ENCODE measurements at regions not wholly inside any gene's neighbourhood (a gene's known extent, or its start where the extent isn't known, plus 50 kb on each side); places are given as distances from the start of the nearest gene placed in this dataset.

DNA sequence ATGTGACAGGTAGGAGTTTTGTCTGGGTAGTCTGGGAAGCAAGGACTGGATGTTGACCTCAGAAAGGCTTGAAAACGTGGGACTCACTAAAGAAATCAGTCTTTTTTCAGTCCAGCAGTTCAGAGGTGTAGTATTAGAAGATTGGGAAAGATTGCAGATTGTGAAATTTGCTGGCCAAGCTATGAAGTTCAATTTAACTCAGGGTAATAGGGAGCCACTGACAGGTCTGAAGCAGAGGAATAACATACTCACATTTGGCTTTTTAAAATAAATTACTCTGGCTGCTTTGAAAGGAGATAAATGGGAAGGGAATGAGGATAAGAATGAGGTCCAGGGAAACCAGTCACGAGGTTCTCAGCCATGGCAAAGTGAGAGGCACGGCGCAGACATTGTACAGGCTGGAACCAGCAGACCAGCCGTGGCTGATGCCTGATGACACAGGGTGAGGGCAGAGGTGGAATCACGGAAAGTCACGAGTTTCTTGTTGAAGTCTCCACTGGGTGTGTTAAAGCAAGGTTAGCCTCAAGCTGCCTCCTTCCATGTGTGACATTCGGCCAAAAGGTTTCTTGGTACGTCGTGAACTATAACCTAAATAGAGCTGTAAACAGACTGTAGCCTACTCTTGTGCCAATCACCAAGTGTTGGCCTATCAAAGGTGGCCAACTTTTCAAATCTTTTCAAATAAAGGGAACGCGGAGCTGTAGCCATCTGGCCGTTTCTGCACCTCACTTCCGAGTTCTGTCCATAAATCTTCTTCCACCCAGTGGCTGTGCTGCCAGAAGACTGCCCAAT is 377.6 kb downstream of the IRS2 start:
- Histone ChIP-seq H2AFZ (ENCODE audit: low read depth, low read length) (no peak overlapping the region), H3K4me2 (ENCODE audit: insufficient read depth, low read length) (no peak overlapping the region), H3K4me3 (ENCODE audit: low read depth in 1 of 2, low read length in 2 of 2) (no peak overlapping the region), H3K79me2 (ENCODE audit: insufficient read depth, low read length) (no peaks in the 10 kb centered on the region), H3K9me3 (ENCODE audit: insufficient read depth, low read length, severe bottlenecking) (peaks cover 16% of the 10 kb centered on the region), H3K27me3 (ENCODE audit: insufficient read depth, low read length, poor library complexity) (no peaks in the 10 kb centered on the region), H3K27ac (ENCODE audit: low read length) (no peak overlapping the region), H3K36me3 (ENCODE audit: insufficient read depth, low read length) (peaks cover 26% of the 10 kb centered on the region), H4K20me1 (ENCODE audit: insufficient read depth, low read length) (no peaks in the 10 kb centered on the region), H3K9ac (ENCODE audit: low read depth, low read length) (no peak overlapping the region), H3K4me1 (ENCODE audit: insufficient read depth, low read length) (no peaks in the 10 kb centered on the region)
- TF ChIP-seq EZH2 (IDR thresholded peaks at IDR 0.05; ENCODE audit: borderline replicate concordance, low read depth, low read length, severe bottlenecking): no peak
- TF ChIP-seq, protein P1, sequence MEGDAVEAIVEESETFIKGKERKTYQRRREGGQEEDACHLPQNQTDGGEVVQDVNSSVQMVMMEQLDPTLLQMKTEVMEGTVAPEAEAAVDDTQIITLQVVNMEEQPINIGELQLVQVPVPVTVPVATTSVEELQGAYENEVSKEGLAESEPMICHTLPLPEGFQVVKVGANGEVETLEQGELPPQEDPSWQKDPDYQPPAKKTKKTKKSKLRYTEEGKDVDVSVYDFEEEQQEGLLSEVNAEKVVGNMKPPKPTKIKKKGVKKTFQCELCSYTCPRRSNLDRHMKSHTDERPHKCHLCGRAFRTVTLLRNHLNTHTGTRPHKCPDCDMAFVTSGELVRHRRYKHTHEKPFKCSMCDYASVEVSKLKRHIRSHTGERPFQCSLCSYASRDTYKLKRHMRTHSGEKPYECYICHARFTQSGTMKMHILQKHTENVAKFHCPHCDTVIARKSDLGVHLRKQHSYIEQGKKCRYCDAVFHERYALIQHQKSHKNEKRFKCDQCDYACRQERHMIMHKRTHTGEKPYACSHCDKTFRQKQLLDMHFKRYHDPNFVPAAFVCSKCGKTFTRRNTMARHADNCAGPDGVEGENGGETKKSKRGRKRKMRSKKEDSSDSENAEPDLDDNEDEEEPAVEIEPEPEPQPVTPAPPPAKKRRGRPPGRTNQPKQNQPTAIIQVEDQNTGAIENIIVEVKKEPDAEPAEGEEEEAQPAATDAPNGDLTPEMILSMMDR (IDR thresholded peaks at IDR 0.05; ENCODE audit: borderline replicate concordance, extremely low read depth, low read length, poor library complexity, severe bottlenecking): no peak
- DNase-seq (no peak), ATAC-seq (ENCODE audit: insufficient read depth, low read depth) (no peak)

DNA sequence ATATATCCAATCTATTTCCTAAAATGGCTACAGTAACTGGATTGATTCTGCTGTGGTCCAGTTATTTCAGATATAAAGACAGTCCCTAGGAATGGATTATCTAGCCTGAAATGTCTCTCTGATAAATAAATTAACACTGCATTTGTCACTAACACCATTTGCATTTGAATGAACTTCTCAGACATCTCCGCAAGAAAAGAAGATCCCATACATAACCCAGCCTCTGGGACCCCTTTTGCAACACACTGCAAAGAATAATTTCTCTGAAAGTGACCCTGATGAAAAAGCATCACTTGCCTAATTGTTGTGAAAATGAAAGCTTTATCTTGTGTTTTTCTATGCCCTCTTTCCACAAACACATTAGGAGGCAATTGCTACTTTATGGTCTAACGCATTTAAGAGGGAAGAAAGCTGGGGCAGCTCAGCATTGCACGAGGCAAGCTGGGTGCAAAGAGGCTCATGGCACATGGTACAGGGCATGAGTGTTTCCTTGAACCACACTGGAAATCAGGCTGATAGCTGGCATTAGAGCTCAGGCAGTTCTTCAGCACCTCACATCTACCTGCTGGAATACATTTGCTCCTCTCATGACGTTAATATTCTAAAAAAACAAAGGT is 379.9 kb downstream of the IRS2 start:
- Histone ChIP-seq H3K4me1 (ENCODE audit: insufficient read depth, low read length) (no peaks in the 10 kb centered on the region), H4K20me1 (ENCODE audit: insufficient read depth, low read length) (no peaks in the 10 kb centered on the region), H3K36me3 (ENCODE audit: insufficient read depth, low read length) (peaks cover 23% of the 10 kb centered on the region), H3K9ac (ENCODE audit: low read depth, low read length) (no peak overlapping the region), H3K27ac (ENCODE audit: low read length) (no peak overlapping the region), H3K9me3 (ENCODE audit: insufficient read depth, low read length, severe bottlenecking) (peaks cover 16% of the 10 kb centered on the region), H3K4me2 (ENCODE audit: insufficient read depth, low read length) (no peak overlapping the region), H3K79me2 (ENCODE audit: insufficient read depth, low read length) (no peaks in the 10 kb centered on the region), H3K27me3 (ENCODE audit: insufficient read depth, low read length, poor library complexity) (no peaks in the 10 kb centered on the region), H2AFZ (ENCODE audit: low read depth, low read length) (no peak overlapping the region), H3K4me3 (ENCODE audit: low read depth in 1 of 2, low read length in 2 of 2) (no peak overlapping the region)
- ATAC-seq (ENCODE audit: insufficient read depth, low read depth) (no peak), DNase-seq (no peak)
- TF ChIP-seq EZH2 (IDR thresholded peaks at IDR 0.05; ENCODE audit: borderline replicate concordance, low read depth, low read length, severe bottlenecking): no peak
- TF ChIP-seq, protein P1 (IDR thresholded peaks at IDR 0.05; ENCODE audit: borderline replicate concordance, extremely low read depth, low read length, poor library complexity, severe bottlenecking): no peak

DNA sequence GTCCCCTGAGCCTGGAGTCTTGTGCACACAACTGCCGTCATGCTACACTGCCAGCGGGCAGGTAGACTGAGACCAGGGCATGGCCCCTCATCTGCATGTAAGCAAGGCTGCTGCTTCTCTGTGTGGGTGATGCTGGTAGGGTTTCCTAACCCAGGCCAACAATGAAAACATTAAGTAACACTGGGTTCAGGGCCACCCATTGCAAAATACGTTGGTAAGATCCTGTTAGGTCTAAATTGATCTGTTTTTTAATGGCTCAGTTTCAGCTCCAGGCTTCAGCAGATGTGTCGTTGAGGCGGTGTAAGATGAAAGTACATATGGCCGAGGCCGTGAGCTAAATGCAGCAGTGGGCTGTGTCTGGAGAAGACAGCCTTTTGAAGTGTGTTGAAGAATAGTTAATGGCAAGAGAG is 383.4 kb downstream of the IRS2 start:
- Histone ChIP-seq H3K36me3 (ENCODE audit: insufficient read depth, low read length) (peaks cover 21% of the 10 kb centered on the region), H2AFZ (ENCODE audit: low read depth, low read length) (no peak overlapping the region), H3K27ac (ENCODE audit: low read length) (no peak overlapping the region), H3K9ac (ENCODE audit: low read depth, low read length) (no peak overlapping the region), H3K27me3 (ENCODE audit: insufficient read depth, low read length, poor library complexity) (no peaks in the 10 kb centered on the region), H3K79me2 (ENCODE audit: insufficient read depth, low read length) (no peaks in the 10 kb centered on the region), H4K20me1 (ENCODE audit: insufficient read depth, low read length) (no peaks in the 10 kb centered on the region; the same call in 1 of the 2 replicates), H3K4me1 (ENCODE audit: insufficient read depth, low read length) (no peaks in the 10 kb centered on the region), H3K4me2 (ENCODE audit: insufficient read depth, low read length) (no peak overlapping the region), H3K9me3 (ENCODE audit: insufficient read depth, low read length, severe bottlenecking) (peaks cover 16% of the 10 kb centered on the region), H3K4me3 (ENCODE audit: low read depth in 1 of 2, low read length in 2 of 2) (no peak overlapping the region)
- ATAC-seq (ENCODE audit: insufficient read depth, low read depth) (no peak), DNase-seq (no peak)
- no peak for TF ChIP-seq EZH2 (IDR thresholded peaks at IDR 0.05; ENCODE audit: borderline replicate concordance, low read depth, low read length, severe bottlenecking)
- TF ChIP-seq, protein P1 (IDR thresholded peaks at IDR 0.05; ENCODE audit: borderline replicate concordance, extremely low read depth, low read length, poor library complexity, severe bottlenecking): no peak

Data from DND-41 (cell line).